Mesodermal cell (in vitro differentiated cells): ENCODE measurements at regions not wholly inside any gene's neighbourhood (a gene's known extent, or its start where the extent isn't known, plus 50 kb on each side); places are given as distances from the start of the nearest gene placed in this dataset.

Experiments used
- H3K27ac ChIP-seq: 2 replicates; pipeline ENCODE4 v1.7.0; 2013; ENCODE audit warnings: mild to moderate bottlenecking, low read depth, low read length, moderate library complexity; ENCODE audit not compliant: severe bottlenecking
- H3K36me3 ChIP-seq: 2 replicates; pipeline ENCODE4 v1.7.1; 2013; ENCODE audit warnings: mild to moderate bottlenecking, low read length, moderate library complexity; ENCODE audit not compliant: control insufficient read depth, insufficient read depth
- H3K4me1 ChIP-seq: one replicate; pipeline ENCODE4 v1.7.1; 2013; ENCODE audit warnings: mild to moderate bottlenecking, low read length; ENCODE audit not compliant: insufficient read depth, control insufficient read depth, poor library complexity, severe bottlenecking
- H3K4me3 ChIP-seq: 2 replicates; pipeline ENCODE4 v1.7.0; 2013; ENCODE audit warnings: low read length, control low read depth, mild to moderate bottlenecking; ENCODE audit not compliant: insufficient read depth, poor library complexity, severe bottlenecking; ENCODE audit errors: extremely low read depth
- H3K9me3 ChIP-seq: 2 replicates; pipeline ENCODE4 v1.7.1; 2013; ENCODE audit warnings: mild to moderate bottlenecking, low read length, moderate library complexity; ENCODE audit not compliant: control insufficient read depth
- WGBS, 2 experiments: methylation state at CpG; one replicate each; pipeline ENCODE4 v1.1.5; 2013; ENCODE audit warnings: missing lambda C conversion rate in 2 of 2; ENCODE audit not compliant: insufficient coverage in 2 of 2; 5-methylcytosine and 5-hydroxymethylcytosine counted together

DNA sequence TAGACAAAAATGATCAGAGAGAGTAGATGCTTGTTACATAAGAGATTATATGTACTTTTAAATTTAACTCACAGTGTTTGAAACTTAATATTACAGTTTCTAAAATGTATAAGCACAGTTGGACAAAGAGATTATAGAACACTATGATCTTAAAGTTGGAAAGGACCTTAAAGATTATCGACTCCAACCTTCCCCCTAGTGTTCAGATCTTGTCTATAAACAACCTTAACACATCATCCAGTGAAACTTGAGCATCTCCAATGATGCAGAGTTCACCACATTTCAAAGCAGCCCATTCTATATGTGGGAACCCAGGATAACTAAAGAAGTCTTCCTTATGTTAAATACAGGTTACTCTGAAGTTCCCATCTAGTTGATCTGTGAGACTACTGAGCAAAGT is 480.8 kb downstream of the RMST start:
- Histone ChIP-seq H3K36me3 (no peaks in the 10 kb centered on the region), H3K9me3 (peaks cover 3% of the 10 kb centered on the region)
- 100% methylated on average over 1 of the region's 1 CpG; no CpG with 5 or more reads in 1 of the 2 experiments for WGBS, 2 experiments

DNA sequence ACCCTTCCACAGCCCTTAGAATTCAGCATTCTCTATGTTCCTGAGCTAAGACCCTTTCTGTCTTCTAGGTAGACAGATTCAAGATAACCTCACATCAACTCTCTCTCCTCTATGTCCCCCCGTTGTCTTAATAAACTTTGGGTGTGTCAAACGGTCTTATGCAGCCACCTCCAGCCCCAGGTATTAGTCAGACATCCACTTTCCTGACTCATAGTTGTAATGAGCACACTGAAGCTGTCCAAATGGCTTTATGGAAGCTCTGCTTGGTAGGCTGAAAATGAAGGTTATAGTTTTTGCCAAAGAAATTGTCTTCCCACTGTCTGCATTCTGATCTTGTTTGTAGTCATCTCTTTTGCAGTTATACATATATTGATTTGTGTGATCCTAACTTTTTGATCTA is 482.0 kb downstream of the RMST start:
- Histone ChIP-seq H3K4me1 (peaks cover 8% of the 10 kb centered on the region), H3K9me3 (peaks cover 3% of the 10 kb centered on the region), H3K27ac (no peak overlapping the region), H3K4me3 (no peak overlapping the region), H3K36me3 (no peaks in the 10 kb centered on the region)
- WGBS, 2 experiments, result 67% methylated on average over 2 of the region's 2 CpGs; no CpG with 5 or more reads in 1 of the 2 experiments

More for the DNA sequence above, 480.8 kb downstream of the RMST start:
- no peak overlapping the region for H3K27ac ChIP-seq
- H3K4me1 ChIP-seq, result peaks cover 8% of the 10 kb centered on the region
- H3K4me3 ChIP-seq, result no peak overlapping the region

DNA sequence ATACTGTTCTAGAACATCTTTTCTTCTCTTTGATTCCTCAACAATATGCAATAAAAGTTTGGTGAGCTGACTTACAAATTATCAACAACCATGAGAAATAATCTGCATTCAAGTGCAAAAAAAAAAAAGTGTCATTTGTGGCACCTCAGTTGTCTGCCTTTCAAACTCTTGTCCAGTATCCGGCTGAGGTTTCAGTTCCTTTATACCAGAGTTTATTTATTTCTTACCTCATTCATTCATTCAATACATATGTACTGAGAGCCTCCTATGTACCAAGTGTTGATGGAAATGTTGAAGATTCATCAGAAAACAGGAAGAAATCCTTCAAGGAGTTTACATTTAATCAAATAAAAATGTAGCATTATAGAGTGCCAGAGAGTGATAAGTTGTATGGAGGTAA is 484.1 kb downstream of the RMST start:
- Histone ChIP-seq H3K4me3 (no peak overlapping the region), H3K27ac (no peak overlapping the region), H3K9me3 (peaks cover under 1% of the 10 kb centered on the region)

DNA sequence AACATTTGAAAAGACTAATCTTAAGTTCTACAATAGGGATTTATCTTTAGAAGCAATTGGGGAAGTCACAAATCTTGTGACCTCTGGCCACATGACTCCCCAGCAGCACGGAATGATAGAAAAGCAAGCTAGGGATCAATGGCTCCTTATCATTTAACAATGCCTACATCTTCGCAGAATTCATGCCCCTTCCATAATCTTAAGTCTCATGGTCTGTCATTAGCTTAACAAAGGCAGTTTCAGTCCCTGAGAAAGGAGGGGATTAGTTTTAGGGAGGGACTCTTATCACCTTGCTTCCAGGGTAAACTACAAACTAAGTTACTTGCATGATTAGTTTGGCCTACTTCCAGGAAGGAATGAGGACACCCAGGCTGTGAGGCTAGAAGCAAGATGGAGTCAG is 486.0 kb downstream of the RMST start:
- H3K9me3 ChIP-seq, result no peaks in the 10 kb centered on the region
- no peak overlapping the region for H3K27ac ChIP-seq
- H3K4me3 ChIP-seq, result no peak overlapping the region
- WGBS, 2 experiments, result 60 to 83% methylated on average over 1 of the region's 2 CpGs
- no peaks in the 10 kb centered on the region for H3K4me1 ChIP-seq
- no peaks in the 10 kb centered on the region for H3K36me3 ChIP-seq

More for the DNA sequence above, 484.1 kb downstream of the RMST start:
- WGBS, 2 experiments, result no CpG with 5 or more reads among the region's 1 CpG
- Histone ChIP-seq H3K4me1 (no peaks in the 10 kb centered on the region), H3K36me3 (no peaks in the 10 kb centered on the region)

DNA sequence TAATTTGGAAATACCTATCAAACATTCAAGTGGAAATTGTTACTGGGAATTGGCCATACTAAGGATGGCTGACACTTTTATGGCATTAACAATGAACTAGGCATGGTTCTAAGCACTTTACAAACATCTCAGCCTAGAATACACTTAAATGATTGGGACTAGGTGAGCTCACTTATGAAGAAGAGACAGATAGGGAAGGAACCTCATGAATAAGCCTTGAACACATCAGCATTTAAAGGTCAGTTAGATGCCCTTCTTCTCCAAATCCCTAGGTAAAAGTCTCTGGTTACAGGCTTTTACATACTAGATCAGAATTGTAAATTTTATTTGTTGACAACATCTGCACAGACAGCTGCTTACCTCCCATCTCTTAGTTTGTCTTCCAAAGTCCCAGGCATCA is 488.6 kb downstream of the RMST start:
- H3K27ac ChIP-seq, result no peak overlapping the region
- H3K4me1 ChIP-seq, result no peaks in the 10 kb centered on the region
- no peak overlapping the region for H3K4me3 ChIP-seq
- H3K36me3 ChIP-seq, result no peaks in the 10 kb centered on the region
- H3K9me3 ChIP-seq, result no peaks in the 10 kb centered on the region

DNA sequence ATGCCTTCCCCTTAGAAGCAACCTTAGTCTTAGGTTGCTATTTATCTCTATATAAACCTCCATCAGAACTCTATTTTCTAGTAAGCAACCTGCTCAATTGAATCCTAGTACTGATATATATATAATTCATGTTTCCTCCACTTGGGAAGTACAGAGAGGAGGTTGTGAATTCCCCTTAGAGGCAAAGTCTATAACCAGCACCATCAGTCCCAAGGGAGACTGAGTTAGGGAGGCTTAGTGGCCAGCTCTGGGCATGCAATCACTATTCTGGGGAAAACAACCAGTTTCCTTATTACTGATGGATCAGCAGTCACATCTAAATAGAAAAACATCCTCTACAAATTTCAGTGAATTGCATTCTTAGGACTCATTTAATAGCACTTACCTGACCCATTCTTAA is 489.1 kb downstream of the RMST start:
- Histone ChIP-seq H3K4me1 (no peaks in the 10 kb centered on the region), H3K27ac (no peak overlapping the region), H3K9me3 (no peaks in the 10 kb centered on the region), H3K4me3 (no peak overlapping the region), H3K36me3 (no peaks in the 10 kb centered on the region)

DNA sequence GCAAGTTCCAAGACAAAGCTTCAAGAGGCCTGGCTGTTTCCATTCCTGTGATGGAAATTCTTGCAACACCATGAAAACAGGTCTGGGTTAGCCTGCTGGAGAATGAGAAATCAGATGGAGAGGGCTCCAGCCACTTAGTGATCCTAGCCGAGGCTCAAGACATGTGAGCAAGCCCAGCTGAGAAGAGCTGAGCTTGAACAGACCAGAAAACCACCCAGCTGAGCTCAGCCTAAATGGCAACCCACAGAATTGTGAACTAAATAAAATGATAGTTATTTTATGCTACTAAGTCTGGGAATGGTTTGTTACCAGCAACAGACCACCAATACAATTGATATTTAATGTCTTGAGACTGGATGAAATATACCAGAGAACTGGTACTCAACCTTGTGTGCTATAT is 494.5 kb downstream of the RMST start:
- Histone ChIP-seq H3K4me1 (no peaks in the 10 kb centered on the region), H3K4me3 (no peak overlapping the region), H3K27ac (no peak overlapping the region), H3K9me3 (no peaks in the 10 kb centered on the region), H3K36me3 (no peaks in the 10 kb centered on the region)
- 67% methylated on average over 1 of the region's 1 CpG; no CpG with 5 or more reads in 1 of the 2 experiments for WGBS, 2 experiments

DNA sequence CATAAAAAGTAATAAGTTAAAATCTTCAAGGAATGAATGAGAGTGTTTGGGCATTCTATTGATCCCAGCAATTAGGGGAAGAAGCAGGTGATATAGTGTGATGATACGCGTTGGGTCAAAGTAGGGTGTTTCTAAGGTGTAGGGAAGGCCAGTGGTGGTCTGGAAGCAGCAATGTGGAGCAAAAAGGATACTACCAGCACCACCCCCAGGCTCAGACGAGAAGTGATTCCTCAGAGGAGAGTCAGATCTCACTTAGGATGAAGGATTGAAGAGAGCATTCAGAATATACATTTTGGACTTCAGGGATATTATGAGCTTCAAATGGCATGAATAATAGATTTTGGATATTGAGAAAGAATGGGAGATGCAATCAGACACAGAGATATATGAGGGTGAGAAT is 497.6 kb downstream of the RMST start:
- Histone ChIP-seq H3K4me3 (no peak overlapping the region), H3K9me3 (no peaks in the 10 kb centered on the region), H3K4me1 (no peaks in the 10 kb centered on the region), H3K36me3 (no peaks in the 10 kb centered on the region), H3K27ac (no peak overlapping the region)
- WGBS, 2 experiments, result 73 to 80% methylated on average over 2 to 3 of the region's 3 CpGs

DNA sequence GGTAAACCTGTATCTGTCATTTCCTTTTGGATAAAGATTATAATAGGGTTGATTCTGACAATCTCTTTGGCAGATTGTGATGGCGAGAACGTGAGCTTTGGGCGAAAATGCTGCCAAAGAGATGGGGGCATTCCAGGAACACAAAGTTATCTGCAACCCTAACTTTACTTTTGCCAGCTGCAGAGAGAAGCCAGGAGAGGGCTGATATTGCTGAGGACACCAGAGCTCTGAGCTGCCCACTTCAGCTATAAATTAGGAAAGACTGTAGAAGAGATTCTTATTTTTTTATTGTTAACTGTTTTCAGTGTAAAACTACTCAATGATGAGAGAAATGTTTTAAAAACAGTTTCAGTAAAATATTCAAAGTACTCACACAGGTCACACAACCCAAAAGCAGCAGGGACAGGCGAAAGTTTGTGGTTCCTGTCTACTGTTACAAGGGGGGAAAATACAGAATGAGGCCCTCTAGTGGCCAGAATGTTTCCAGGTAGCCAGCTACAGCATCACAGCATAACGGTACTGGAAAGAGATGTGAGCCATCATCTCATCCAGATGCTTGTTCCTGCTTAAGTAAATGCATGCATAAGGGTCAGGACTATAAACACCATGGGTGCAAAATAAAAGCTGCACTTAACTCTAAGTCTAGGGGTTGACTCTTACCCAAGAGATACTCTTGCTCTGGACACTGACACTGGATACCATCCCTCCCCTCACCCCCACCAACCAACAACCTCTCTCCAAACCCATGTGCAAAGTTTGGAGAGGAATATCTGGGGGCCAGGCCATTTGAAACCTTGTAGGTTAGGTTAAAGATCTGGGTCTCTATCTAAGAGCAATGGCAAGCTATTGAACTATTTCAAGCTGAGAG is 498.4 kb downstream of the RMST start:
- H3K9me3 ChIP-seq, result no peaks in the 10 kb centered on the region
- no peaks in the 10 kb centered on the region for H3K4me1 ChIP-seq
- no peaks in the 10 kb centered on the region for H3K36me3 ChIP-seq
- no peak overlapping the region for H3K4me3 ChIP-seq
- 56 to 79% methylated on average over 1 to 5 of the region's 5 CpGs for WGBS, 2 experiments
- H3K27ac ChIP-seq, result no peak overlapping the region

DNA sequence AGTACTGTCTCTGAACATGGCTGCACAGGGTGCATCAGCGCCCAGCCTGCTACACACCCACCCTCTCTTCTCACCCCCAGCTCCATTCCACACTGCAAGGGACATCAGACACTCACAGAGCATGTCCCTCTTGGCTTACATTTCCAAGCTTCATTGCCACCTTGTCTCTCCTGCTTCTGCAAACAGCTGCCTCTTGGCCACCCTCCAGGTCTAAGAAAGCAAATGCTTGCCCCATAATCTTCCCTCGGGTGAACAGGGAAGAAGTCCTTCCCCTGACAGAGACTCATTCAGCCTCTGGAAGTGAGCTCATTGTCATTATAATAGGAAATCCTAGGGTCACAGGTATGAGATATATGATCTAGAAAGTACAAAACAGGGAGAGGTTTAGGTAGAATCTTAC is 505.2 kb downstream of the RMST start:
- Histone ChIP-seq H3K36me3 (no peaks in the 10 kb centered on the region), H3K27ac (no peak overlapping the region), H3K4me1 (no peaks in the 10 kb centered on the region), H3K4me3 (no peak overlapping the region), H3K9me3 (no peaks in the 10 kb centered on the region)
- WGBS, 2 experiments, result 90 to 100% methylated on average over 1 of the region's 2 CpGs

DNA sequence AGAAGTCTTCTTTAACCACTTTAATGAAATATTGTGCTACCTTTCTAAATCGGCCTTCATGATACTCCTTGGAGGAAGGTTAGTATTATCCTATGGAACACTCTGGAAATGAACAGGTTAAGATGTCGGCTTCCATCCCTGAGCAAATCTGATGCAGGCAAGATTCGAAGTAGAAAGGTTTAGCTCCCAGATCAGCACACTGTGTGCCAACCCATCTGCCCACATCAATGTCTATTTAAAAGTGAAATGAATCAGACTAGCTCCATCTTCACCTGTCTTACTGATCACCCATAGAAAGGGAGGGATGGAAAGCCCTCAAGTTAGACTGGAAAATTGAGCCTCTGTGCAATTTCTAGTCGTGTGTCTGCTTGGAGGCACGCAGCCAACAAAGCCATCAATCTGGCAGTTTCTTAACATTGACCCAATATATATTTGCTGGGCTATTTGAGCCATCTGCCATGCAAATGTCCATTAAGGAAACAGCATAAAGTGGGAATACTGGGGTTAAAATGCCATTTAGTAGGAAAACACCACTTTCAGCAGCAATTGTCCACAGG is 506.1 kb downstream of the RMST start:
- Histone ChIP-seq H3K4me1 (no peaks in the 10 kb centered on the region), H3K36me3 (no peaks in the 10 kb centered on the region), H3K4me3 (no peak overlapping the region), H3K9me3 (no peaks in the 10 kb centered on the region), H3K27ac (no peak overlapping the region)
- 89 to 91% methylated on average over 3 to 5 of the region's 5 CpGs for WGBS, 2 experiments
